ENCODE measurements at regions not wholly inside any gene's neighbourhood (a gene's known extent, or its start where the extent isn't known, plus 50 kb on each side); places are given as distances from the start of the nearest gene placed in this dataset.

GRCh38 chr6:92117800-92118199, 1301.6 kb downstream of the EPHA7 start:
- Histone ChIP-seq H3K4me1 (ENCODE audit: low read length) (no peaks in the 10 kb centered on the region), H2AFZ (ENCODE audit: low read length) (no peak overlapping the region), H3K27me3 (replicated peaks; ENCODE audit: insufficient read depth, low read length) (no peaks in the 10 kb centered on the region), H3K27ac (ENCODE audit: low read length) (no peak overlapping the region), H3K4me2 (ENCODE audit: low read depth, low read length) (no peak overlapping the region), H4K20me1 (ENCODE audit: insufficient read depth, low read length) (no peaks in the 10 kb centered on the region), H3K9ac (ENCODE audit: low read length) (no peak overlapping the region), H3K79me2 (ENCODE audit: low read length) (no peaks in the 10 kb centered on the region), H3K36me3 (replicated peaks; ENCODE audit: insufficient read depth, low read length) (no peaks in the 10 kb centered on the region), H3F3A (ENCODE audit: insufficient read depth, low read length) (no peaks in the 10 kb centered on the region), H3K9me2 (replicated peaks; ENCODE audit: insufficient read depth, low read length) (no peaks in the 10 kb centered on the region), H3K4me3 (ENCODE audit: low read length) (no peak overlapping the region), H3K9me3 (replicated peaks; ENCODE audit: insufficient read depth, low read length) (no peaks in the 10 kb centered on the region)
- TF ChIP-seq EZH2 (optimal IDR thresholded peaks at IDR 0.05; ENCODE audit: low read depth, low read length) (no peak), EZH2phosphoT487 (IDR thresholded peaks at IDR 0.05; ENCODE audit: low read length) (no peak), CTCF (IDR thresholded peaks at IDR 0.05; ENCODE audit: low read length) (no peak)
- DNase-seq: no peak

- Histone ChIP-seq H3K4me2 (ENCODE audit: low read depth, low read length) (no peak overlapping the region), H3K79me2 (ENCODE audit: low read length) (no peaks in the 10 kb centered on the region), H3K27ac (ENCODE audit: low read length) (no peak overlapping the region), H3K36me3 (replicated peaks; ENCODE audit: insufficient read depth, low read length) (no peaks in the 10 kb centered on the region), H3K9me2 (replicated peaks; ENCODE audit: insufficient read depth, low read length) (no peaks in the 10 kb centered on the region), H3K27me3 (replicated peaks; ENCODE audit: insufficient read depth, low read length) (no peaks in the 10 kb centered on the region), H4K20me1 (ENCODE audit: insufficient read depth, low read length) (no peaks in the 10 kb centered on the region), H2AFZ (ENCODE audit: low read length) (no peak overlapping the region), H3K4me1 (ENCODE audit: low read length) (no peaks in the 10 kb centered on the region), H3K4me3 (ENCODE audit: low read length) (no peak overlapping the region), H3K9ac (ENCODE audit: low read length) (no peak overlapping the region), H3F3A (ENCODE audit: insufficient read depth, low read length) (no peaks in the 10 kb centered on the region), H3K9me3 (replicated peaks; ENCODE audit: insufficient read depth, low read length) (no peaks in the 10 kb centered on the region)
- no peak for DNase-seq
- TF ChIP-seq CTCF (IDR thresholded peaks at IDR 0.05; ENCODE audit: low read length) (no peak), EZH2phosphoT487 (IDR thresholded peaks at IDR 0.05; ENCODE audit: low read length) (no peak), EZH2 (optimal IDR thresholded peaks at IDR 0.05; ENCODE audit: low read depth, low read length) (no peak)
Observed at GRCh38 chr6:92114797-92115196, 1304.6 kb downstream of the EPHA7 start.

GRCh38 chr6:92114091-92114675, 1305.2 kb downstream of the EPHA7 start:
- no peaks in the 10 kb centered on the region for H3K9me2 ChIP-seq (replicated peaks; ENCODE audit: insufficient read depth, low read length)
- TF ChIP-seq EZH2phosphoT487 (IDR thresholded peaks at IDR 0.05; ENCODE audit: low read length) (no peak), EZH2 (optimal IDR thresholded peaks at IDR 0.05; ENCODE audit: low read depth, low read length) (no peak), CTCF (IDR thresholded peaks at IDR 0.05; ENCODE audit: low read length) (no peak)
- H2AFZ ChIP-seq (ENCODE audit: low read length): no peak overlapping the region
- no peaks in the 10 kb centered on the region for H3F3A ChIP-seq (ENCODE audit: insufficient read depth, low read length)
- H3K4me3 ChIP-seq (ENCODE audit: low read length): no peak overlapping the region
- DNase-seq: no peak
- H3K36me3 ChIP-seq (replicated peaks; ENCODE audit: insufficient read depth, low read length): no peaks in the 10 kb centered on the region
- no peaks in the 10 kb centered on the region for H4K20me1 ChIP-seq (ENCODE audit: insufficient read depth, low read length)
- H3K79me2 ChIP-seq (ENCODE audit: low read length): no peaks in the 10 kb centered on the region
- no peak overlapping the region for H3K27ac ChIP-seq (ENCODE audit: low read length)
- H3K9me3 ChIP-seq (replicated peaks; ENCODE audit: insufficient read depth, low read length): no peaks in the 10 kb centered on the region
- H3K9ac ChIP-seq (ENCODE audit: low read length): no peak overlapping the region
- H3K27me3 ChIP-seq (replicated peaks; ENCODE audit: insufficient read depth, low read length): no peaks in the 10 kb centered on the region
- H3K4me2 ChIP-seq (ENCODE audit: low read depth, low read length): no peak overlapping the region
- H3K4me1 ChIP-seq (ENCODE audit: low read length): no peaks in the 10 kb centered on the region

All from MM.1S (cell line).